ENCODE measurements at regions not wholly inside any gene's neighbourhood (a gene's known extent, or its start where the extent isn't known, plus 50 kb on each side); places are given as distances from the start of the nearest gene placed in this dataset.

- Histone ChIP-seq H3K36me3 (ENCODE audit: low read depth) (no peaks in the 10 kb centered on the region), H3K4me1 (ENCODE audit: insufficient read depth, poor library complexity, severe bottlenecking) (peaks cover 25% of the 10 kb centered on the region), H3K9me3 (ENCODE audit: severe bottlenecking) (no peaks in the 10 kb centered on the region), H3K27me3 (ENCODE audit: insufficient read depth, poor library complexity, severe bottlenecking) (no peaks in the 10 kb centered on the region), H3K27ac (ENCODE audit: poor library complexity, severe bottlenecking) (peak overlapping the region; percentile 70), H3K4me3 (ENCODE audit: severe bottlenecking) (no peak overlapping the region)
- no peak; the same call in 1 of the 3 replicates for ATAC-seq (ENCODE audit: low read depth)
- no peak for DNase-seq (ENCODE audit: low spot score)
- TF ChIP-seq CTCF (IDR thresholded peaks at IDR 0.05; ENCODE audit: poor library complexity, severe bottlenecking): no peak
These were observed 365.2 kb downstream of the SPATA31D1 start for GRCh38 chr9:82353631-82354278.

GRCh38 chr9:82354279-82354659 is 365.7 kb downstream of the SPATA31D1 start:
- H3K36me3 ChIP-seq (ENCODE audit: low read depth): no peaks in the 10 kb centered on the region
- H3K27me3 ChIP-seq (ENCODE audit: insufficient read depth, poor library complexity, severe bottlenecking): no peaks in the 10 kb centered on the region
- no peak overlapping the region for H3K4me3 ChIP-seq (ENCODE audit: severe bottlenecking)
- no peak for TF ChIP-seq CTCF (IDR thresholded peaks at IDR 0.05; ENCODE audit: poor library complexity, severe bottlenecking)
- H3K4me1 ChIP-seq (ENCODE audit: insufficient read depth, poor library complexity, severe bottlenecking): peaks cover 25% of the 10 kb centered on the region
- H3K27ac ChIP-seq (ENCODE audit: poor library complexity, severe bottlenecking): peak overlapping the region; percentile 70
- ATAC-seq (ENCODE audit: low read depth) (peak; percentile 97), DNase-seq (ENCODE audit: low spot score) (peak; percentile 66)
- no peaks in the 10 kb centered on the region for H3K9me3 ChIP-seq (ENCODE audit: severe bottlenecking)

GRCh38 chr9:82356131-82356530 is 367.6 kb downstream of the SPATA31D1 start:
- Histone ChIP-seq H3K27ac (ENCODE audit: poor library complexity, severe bottlenecking) (no peak overlapping the region), H3K4me3 (ENCODE audit: severe bottlenecking) (no peak overlapping the region), H3K27me3 (ENCODE audit: insufficient read depth, poor library complexity, severe bottlenecking) (no peaks in the 10 kb centered on the region), H3K36me3 (ENCODE audit: low read depth) (no peaks in the 10 kb centered on the region), H3K4me1 (ENCODE audit: insufficient read depth, poor library complexity, severe bottlenecking) (peaks cover 25% of the 10 kb centered on the region), H3K9me3 (ENCODE audit: severe bottlenecking) (no peaks in the 10 kb centered on the region)
- no peak for TF ChIP-seq CTCF (IDR thresholded peaks at IDR 0.05; ENCODE audit: poor library complexity, severe bottlenecking)
- no peak for DNase-seq (ENCODE audit: low spot score)
- ATAC-seq (ENCODE audit: low read depth): no peak

- DNase-seq (ENCODE audit: low spot score) (no peak), ATAC-seq (ENCODE audit: low read depth) (no peak)
- no peak for TF ChIP-seq CTCF (IDR thresholded peaks at IDR 0.05; ENCODE audit: poor library complexity, severe bottlenecking)
- Histone ChIP-seq H3K36me3 (ENCODE audit: low read depth) (no peaks in the 10 kb centered on the region), H3K27me3 (ENCODE audit: insufficient read depth, poor library complexity, severe bottlenecking) (no peaks in the 10 kb centered on the region), H3K4me3 (ENCODE audit: severe bottlenecking) (no peak overlapping the region), H3K27ac (ENCODE audit: poor library complexity, severe bottlenecking) (no peak overlapping the region), H3K9me3 (ENCODE audit: severe bottlenecking) (no peaks in the 10 kb centered on the region), H3K4me1 (ENCODE audit: insufficient read depth, poor library complexity, severe bottlenecking) (peaks cover 25% of the 10 kb centered on the region)
These were observed 368.3 kb downstream of the SPATA31D1 start for GRCh38 chr9:82356871-82357270.

- no peak for TF ChIP-seq CTCF (IDR thresholded peaks at IDR 0.05; ENCODE audit: poor library complexity, severe bottlenecking)
- Histone ChIP-seq H3K36me3 (ENCODE audit: low read depth) (no peaks in the 10 kb centered on the region), H3K27ac (ENCODE audit: poor library complexity, severe bottlenecking) (no peak overlapping the region), H3K4me1 (ENCODE audit: insufficient read depth, poor library complexity, severe bottlenecking) (no peaks in the 10 kb centered on the region), H3K27me3 (ENCODE audit: insufficient read depth, poor library complexity, severe bottlenecking) (no peaks in the 10 kb centered on the region), H3K4me3 (ENCODE audit: severe bottlenecking) (no peak overlapping the region), H3K9me3 (ENCODE audit: severe bottlenecking) (no peaks in the 10 kb centered on the region)
- DNase-seq (ENCODE audit: low spot score): no peak
- ATAC-seq (ENCODE audit: low read depth): no peak
These were observed 374.6 kb downstream of the SPATA31D1 start for GRCh38 chr9:82363198-82363597.

Data from RWPE2 (cell line).